ENCODE measurements at regions not wholly inside any gene's neighbourhood (a gene's known extent, or its start where the extent isn't known, plus 50 kb on each side); places are given as distances from the start of the nearest gene placed in this dataset.
A peak's percentile ranks its signal among the peaks of the same experiment; 100 is the strongest.

- H3K4me3 ChIP-seq: no peak overlapping the region
- H3K4me1 ChIP-seq: no peaks in the 10 kb centered on the region
- TF ChIP-seq, protein P1, sequence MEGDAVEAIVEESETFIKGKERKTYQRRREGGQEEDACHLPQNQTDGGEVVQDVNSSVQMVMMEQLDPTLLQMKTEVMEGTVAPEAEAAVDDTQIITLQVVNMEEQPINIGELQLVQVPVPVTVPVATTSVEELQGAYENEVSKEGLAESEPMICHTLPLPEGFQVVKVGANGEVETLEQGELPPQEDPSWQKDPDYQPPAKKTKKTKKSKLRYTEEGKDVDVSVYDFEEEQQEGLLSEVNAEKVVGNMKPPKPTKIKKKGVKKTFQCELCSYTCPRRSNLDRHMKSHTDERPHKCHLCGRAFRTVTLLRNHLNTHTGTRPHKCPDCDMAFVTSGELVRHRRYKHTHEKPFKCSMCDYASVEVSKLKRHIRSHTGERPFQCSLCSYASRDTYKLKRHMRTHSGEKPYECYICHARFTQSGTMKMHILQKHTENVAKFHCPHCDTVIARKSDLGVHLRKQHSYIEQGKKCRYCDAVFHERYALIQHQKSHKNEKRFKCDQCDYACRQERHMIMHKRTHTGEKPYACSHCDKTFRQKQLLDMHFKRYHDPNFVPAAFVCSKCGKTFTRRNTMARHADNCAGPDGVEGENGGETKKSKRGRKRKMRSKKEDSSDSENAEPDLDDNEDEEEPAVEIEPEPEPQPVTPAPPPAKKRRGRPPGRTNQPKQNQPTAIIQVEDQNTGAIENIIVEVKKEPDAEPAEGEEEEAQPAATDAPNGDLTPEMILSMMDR (IDR thresholded peaks at IDR 0.05): no peak
- DNase-seq (no peak), ATAC-seq (no peak)
- no peak overlapping the region for H3K27ac ChIP-seq
- H3K27me3 ChIP-seq: no peaks in the 10 kb centered on the region
- H3K9me3 ChIP-seq: peaks cover 8% of the 10 kb centered on the region
- no peaks in the 10 kb centered on the region for H3K36me3 ChIP-seq
- intact Hi-C loops (cut with DNase I): no loop called here
These were observed 193.4 kb downstream of the CDC5L start for GRCh38 chr6:44580901-44581300.

DNA sequence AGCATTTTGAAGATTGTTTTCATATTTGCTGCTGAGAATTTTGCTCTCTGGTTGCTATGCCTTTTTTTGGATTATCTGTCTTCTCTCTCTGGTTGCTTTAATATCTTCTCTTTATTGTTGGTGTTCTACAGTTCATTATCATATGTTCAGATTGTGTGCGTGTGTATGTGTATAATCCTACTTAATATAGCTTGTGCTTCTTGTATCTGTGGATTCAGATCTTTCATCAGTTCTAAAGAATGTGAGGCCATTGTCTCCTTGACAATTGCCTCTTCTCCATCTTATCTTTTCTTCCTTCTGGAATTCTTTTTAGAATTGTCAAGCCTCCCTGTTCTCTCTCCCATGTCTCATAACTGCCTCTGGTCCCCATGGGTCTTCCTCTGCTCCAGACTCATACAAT is 195.4 kb downstream of the CDC5L start:
- DNase-seq (no peak), ATAC-seq (no peak)
- peaks cover 8% of the 10 kb centered on the region for H3K9me3 ChIP-seq
- H3K27me3 ChIP-seq: no peaks in the 10 kb centered on the region
- H3K36me3 ChIP-seq: no peaks in the 10 kb centered on the region
- no peak overlapping the region for H3K4me3 ChIP-seq
- H3K4me1 ChIP-seq: no peaks in the 10 kb centered on the region
- intact Hi-C loops (cut with DNase I): no loop called here
- no peak overlapping the region for H3K27ac ChIP-seq
- TF ChIP-seq, protein P1 (IDR thresholded peaks at IDR 0.05): no peak

DNA sequence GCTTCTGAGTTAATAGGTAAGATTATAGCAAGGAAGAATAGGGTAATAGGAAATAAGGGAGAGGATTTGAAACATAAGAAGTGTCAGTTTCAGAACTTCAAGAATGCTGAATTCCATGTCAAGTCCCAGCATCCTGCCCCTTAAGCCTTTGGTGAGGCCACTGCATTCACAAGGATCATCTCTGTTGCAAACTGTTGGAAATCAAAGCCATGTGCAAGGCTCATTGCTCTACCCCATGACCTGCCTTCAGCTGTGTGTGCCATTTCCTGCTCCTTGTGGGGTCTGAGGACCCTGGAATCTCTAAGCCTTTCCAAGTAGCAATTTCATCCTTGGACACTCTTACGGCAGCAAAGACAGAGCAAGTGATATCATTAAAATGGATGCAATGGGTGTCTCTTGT is 203.0 kb downstream of the CDC5L start:
- no peaks in the 10 kb centered on the region for H3K27me3 ChIP-seq
- H3K4me3 ChIP-seq: no peak overlapping the region
- intact Hi-C loops (cut with DNase I): no loop called here
- DNase-seq (no peak), ATAC-seq (no peak)
- TF ChIP-seq, protein P1 (IDR thresholded peaks at IDR 0.05): no peak
- H3K9me3 ChIP-seq: no peaks in the 10 kb centered on the region
- H3K4me1 ChIP-seq: no peaks in the 10 kb centered on the region
- H3K27ac ChIP-seq: no peak overlapping the region
- no peaks in the 10 kb centered on the region for H3K36me3 ChIP-seq

- peak; percentile 57 for ATAC-seq
- intact Hi-C loops (cut with DNase I): no loop called here
- Histone ChIP-seq H3K4me1 (no peaks in the 10 kb centered on the region), H3K4me3 (no peak overlapping the region), H3K36me3 (no peaks in the 10 kb centered on the region), H3K27ac (no peak overlapping the region), H3K27me3 (no peaks in the 10 kb centered on the region), H3K9me3 (no peaks in the 10 kb centered on the region)
- TF ChIP-seq, protein P1 (IDR thresholded peaks at IDR 0.05): peak; percentile 53
- DNase-seq: no peak
These were observed 206.0 kb downstream of the CDC5L start for GRCh38 chr6:44593539-44593944.

GRCh38 chr6:44594481-44594880 is 207.0 kb downstream of the CDC5L start:
- TF ChIP-seq, protein P1 (IDR thresholded peaks at IDR 0.05): no peak
- DNase-seq (no peak), ATAC-seq (peak; percentile 41)
- Histone ChIP-seq H3K27ac (no peak overlapping the region), H3K4me3 (no peak overlapping the region), H3K4me1 (no peaks in the 10 kb centered on the region), H3K27me3 (no peaks in the 10 kb centered on the region), H3K9me3 (no peaks in the 10 kb centered on the region), H3K36me3 (no peaks in the 10 kb centered on the region)
- intact Hi-C loops (cut with DNase I): no loop called here

DNA sequence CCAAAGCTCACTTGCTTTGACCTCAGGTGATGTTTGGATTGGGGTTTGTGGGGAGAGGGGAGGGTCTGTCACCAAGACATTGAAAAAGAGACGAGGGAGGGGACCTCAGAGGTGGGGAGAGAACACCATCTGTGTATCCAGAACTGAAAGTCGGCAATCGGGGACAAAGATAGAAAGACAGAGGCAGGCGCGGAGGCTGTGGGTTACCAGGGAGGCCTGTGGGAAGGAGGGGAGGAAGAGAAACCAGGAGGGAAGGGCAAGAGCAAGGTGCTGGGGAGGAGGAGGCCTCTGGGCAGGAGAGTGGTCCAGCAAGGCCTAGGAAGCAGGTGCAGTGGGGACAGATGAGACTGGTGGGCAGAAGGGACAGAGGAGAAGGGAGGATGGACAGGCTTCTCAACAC is 211.2 kb downstream of the CDC5L start:
- H3K4me3 ChIP-seq: no peak overlapping the region
- no peaks in the 10 kb centered on the region for H3K4me1 ChIP-seq
- no peak overlapping the region for H3K27ac ChIP-seq
- H3K9me3 ChIP-seq: no peaks in the 10 kb centered on the region
- ATAC-seq: no peak
- H3K36me3 ChIP-seq: no peaks in the 10 kb centered on the region
- no peak for DNase-seq
- no peaks in the 10 kb centered on the region for H3K27me3 ChIP-seq
- TF ChIP-seq, protein P1 (IDR thresholded peaks at IDR 0.05): no peak
- intact Hi-C loops (cut with DNase I): no loop called here

All from upper lobe of right lung (tissue), 1 donor.